Fibroblast of lung (primary cell): ENCODE measurements at regions not wholly inside any gene's neighbourhood (a gene's known extent, or its start where the extent isn't known, plus 50 kb on each side); places are given as distances from the start of the nearest gene placed in this dataset.

Experiments
- EZH2 ChIP-seq: IDR thresholded peaks from 2 replicates; pipeline ENCODE4 v1.5.1; 2012; ENCODE audit warnings: low read length, control low read depth, mild to moderate bottlenecking; ENCODE audit errors: missing control alignments
- TF ChIP-seq, protein P1 (sequence below), 2 donors: IDR thresholded peaks in 1 of 2; conservative IDR thresholded peaks in 1 of 2; 1 replicate in 1 of 2; 2 replicates in 1 of 2; pipeline ENCODE4 v1.5.1; 2011 to 2012; ENCODE audit warnings: low read length in 2 of 2, control low read depth in 1 of 2, inconsistent platforms in 1 of 2, low read depth in 1 of 2, mild to moderate bottlenecking in 1 of 2

- TF ChIP-seq, protein P1, sequence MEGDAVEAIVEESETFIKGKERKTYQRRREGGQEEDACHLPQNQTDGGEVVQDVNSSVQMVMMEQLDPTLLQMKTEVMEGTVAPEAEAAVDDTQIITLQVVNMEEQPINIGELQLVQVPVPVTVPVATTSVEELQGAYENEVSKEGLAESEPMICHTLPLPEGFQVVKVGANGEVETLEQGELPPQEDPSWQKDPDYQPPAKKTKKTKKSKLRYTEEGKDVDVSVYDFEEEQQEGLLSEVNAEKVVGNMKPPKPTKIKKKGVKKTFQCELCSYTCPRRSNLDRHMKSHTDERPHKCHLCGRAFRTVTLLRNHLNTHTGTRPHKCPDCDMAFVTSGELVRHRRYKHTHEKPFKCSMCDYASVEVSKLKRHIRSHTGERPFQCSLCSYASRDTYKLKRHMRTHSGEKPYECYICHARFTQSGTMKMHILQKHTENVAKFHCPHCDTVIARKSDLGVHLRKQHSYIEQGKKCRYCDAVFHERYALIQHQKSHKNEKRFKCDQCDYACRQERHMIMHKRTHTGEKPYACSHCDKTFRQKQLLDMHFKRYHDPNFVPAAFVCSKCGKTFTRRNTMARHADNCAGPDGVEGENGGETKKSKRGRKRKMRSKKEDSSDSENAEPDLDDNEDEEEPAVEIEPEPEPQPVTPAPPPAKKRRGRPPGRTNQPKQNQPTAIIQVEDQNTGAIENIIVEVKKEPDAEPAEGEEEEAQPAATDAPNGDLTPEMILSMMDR (conservative IDR thresholded peaks at IDR 0.05 in 1 of 2, IDR thresholded peaks at IDR 0.05 in 1 of 2; ENCODE audit: low read depth in 1 of 2, low read length in 2 of 2): no peak
- no peak for TF ChIP-seq EZH2
These were observed 165.8 kb downstream of the GOLIM4 start for GRCh38 chr3:167929968-167930367.
